ENCODE measurements at regions not wholly inside any gene's neighbourhood (a gene's known extent, or its start where the extent isn't known, plus 50 kb on each side); places are given as distances from the start of the nearest gene placed in this dataset.

DNA sequence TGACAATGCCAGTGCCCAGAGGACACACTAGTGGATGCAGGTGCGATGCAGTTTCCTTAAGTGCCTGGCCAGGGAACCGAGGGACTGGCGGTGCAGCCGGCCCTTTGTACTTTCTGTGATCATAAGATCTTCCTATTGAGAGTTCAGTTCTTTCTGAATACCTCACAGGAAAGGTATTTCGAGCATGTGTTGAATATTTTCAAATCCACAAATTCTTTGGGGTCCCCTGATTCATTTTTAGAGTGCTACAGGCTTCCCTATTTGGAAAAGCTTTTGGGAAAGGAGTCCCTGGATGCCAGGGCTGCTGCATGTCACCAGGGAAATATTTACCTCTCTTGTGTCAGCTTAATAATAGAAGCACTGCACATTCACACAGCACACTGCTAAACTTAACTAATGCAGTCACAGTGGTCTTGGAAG, 281.5 kb downstream of the GADD45G start (continued):
- no peak for TF ChIP-seq ETS1 (IDR thresholded peaks at IDR 0.05)
- TF ChIP-seq NANOG (IDR thresholded peaks at IDR 0.05; ENCODE audit: borderline replicate concordance) = no peak
- no peak for TF ChIP-seq ZNF114 (CRISPR knock-in tag; IDR thresholded peaks at IDR 0.05)
- TF ChIP-seq JUNB (IDR thresholded peaks at IDR 0.05; ENCODE audit: unreplicated experiment) = no peak

DNA sequence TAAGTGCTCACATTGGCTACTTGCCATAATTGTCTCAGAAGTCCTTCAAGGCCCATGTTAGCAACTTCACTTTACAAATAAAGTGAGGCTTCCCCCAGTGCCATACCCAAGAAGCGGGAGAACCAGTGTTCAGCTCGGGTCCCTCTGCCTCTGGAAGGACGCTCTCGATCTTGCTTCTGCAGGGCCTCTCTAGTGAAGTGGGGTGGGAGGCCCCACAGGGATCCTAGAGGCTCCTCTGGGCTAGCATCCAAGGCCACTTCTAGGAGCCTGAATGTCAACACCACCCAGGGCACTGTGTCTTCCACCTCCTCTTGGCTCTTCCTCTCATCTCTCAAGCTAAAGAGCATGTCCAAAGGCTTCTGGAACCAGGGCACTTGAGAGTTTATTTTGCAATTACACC, 282.5 kb downstream of the GADD45G start:
- Mint-ChIP-seq H3K4me3 (no peak overlapping the region), H3K27ac (no peak overlapping the region), H3K27me3 (ENCODE audit: insufficient read depth, low read depth, poor library complexity) (peaks cover 4% of the 10 kb centered on the region), H3K4me1 (peaks cover 8% of the 10 kb centered on the region), H3K9me3 (no peaks in the 10 kb centered on the region; the same call in 2 of the 3 replicates), H3K36me3 (ENCODE audit: low read depth) (no peaks in the 10 kb centered on the region)
- no peaks in the 10 kb centered on the region for H3K36me3 ChIP-seq (ENCODE audit: insufficient read depth)
- TF ChIP-seq NANOG (IDR thresholded peaks at IDR 0.05; ENCODE audit: borderline replicate concordance) (no peak), JUNB (IDR thresholded peaks at IDR 0.05; ENCODE audit: unreplicated experiment) (no peak), POLR2AphosphoS5 (IDR thresholded peaks at IDR 0.05; ENCODE audit: low read depth) (no peak), CREB1 (CRISPR knock-in tag; IDR thresholded peaks at IDR 0.05; ENCODE audit: low read depth) (no peak), ETS1 (IDR thresholded peaks at IDR 0.05) (no peak), EZH2 (IDR thresholded peaks at IDR 0.05; ENCODE audit: low read depth, unreplicated experiment) (no peak)
- TF ChIP-seq, protein P1, sequence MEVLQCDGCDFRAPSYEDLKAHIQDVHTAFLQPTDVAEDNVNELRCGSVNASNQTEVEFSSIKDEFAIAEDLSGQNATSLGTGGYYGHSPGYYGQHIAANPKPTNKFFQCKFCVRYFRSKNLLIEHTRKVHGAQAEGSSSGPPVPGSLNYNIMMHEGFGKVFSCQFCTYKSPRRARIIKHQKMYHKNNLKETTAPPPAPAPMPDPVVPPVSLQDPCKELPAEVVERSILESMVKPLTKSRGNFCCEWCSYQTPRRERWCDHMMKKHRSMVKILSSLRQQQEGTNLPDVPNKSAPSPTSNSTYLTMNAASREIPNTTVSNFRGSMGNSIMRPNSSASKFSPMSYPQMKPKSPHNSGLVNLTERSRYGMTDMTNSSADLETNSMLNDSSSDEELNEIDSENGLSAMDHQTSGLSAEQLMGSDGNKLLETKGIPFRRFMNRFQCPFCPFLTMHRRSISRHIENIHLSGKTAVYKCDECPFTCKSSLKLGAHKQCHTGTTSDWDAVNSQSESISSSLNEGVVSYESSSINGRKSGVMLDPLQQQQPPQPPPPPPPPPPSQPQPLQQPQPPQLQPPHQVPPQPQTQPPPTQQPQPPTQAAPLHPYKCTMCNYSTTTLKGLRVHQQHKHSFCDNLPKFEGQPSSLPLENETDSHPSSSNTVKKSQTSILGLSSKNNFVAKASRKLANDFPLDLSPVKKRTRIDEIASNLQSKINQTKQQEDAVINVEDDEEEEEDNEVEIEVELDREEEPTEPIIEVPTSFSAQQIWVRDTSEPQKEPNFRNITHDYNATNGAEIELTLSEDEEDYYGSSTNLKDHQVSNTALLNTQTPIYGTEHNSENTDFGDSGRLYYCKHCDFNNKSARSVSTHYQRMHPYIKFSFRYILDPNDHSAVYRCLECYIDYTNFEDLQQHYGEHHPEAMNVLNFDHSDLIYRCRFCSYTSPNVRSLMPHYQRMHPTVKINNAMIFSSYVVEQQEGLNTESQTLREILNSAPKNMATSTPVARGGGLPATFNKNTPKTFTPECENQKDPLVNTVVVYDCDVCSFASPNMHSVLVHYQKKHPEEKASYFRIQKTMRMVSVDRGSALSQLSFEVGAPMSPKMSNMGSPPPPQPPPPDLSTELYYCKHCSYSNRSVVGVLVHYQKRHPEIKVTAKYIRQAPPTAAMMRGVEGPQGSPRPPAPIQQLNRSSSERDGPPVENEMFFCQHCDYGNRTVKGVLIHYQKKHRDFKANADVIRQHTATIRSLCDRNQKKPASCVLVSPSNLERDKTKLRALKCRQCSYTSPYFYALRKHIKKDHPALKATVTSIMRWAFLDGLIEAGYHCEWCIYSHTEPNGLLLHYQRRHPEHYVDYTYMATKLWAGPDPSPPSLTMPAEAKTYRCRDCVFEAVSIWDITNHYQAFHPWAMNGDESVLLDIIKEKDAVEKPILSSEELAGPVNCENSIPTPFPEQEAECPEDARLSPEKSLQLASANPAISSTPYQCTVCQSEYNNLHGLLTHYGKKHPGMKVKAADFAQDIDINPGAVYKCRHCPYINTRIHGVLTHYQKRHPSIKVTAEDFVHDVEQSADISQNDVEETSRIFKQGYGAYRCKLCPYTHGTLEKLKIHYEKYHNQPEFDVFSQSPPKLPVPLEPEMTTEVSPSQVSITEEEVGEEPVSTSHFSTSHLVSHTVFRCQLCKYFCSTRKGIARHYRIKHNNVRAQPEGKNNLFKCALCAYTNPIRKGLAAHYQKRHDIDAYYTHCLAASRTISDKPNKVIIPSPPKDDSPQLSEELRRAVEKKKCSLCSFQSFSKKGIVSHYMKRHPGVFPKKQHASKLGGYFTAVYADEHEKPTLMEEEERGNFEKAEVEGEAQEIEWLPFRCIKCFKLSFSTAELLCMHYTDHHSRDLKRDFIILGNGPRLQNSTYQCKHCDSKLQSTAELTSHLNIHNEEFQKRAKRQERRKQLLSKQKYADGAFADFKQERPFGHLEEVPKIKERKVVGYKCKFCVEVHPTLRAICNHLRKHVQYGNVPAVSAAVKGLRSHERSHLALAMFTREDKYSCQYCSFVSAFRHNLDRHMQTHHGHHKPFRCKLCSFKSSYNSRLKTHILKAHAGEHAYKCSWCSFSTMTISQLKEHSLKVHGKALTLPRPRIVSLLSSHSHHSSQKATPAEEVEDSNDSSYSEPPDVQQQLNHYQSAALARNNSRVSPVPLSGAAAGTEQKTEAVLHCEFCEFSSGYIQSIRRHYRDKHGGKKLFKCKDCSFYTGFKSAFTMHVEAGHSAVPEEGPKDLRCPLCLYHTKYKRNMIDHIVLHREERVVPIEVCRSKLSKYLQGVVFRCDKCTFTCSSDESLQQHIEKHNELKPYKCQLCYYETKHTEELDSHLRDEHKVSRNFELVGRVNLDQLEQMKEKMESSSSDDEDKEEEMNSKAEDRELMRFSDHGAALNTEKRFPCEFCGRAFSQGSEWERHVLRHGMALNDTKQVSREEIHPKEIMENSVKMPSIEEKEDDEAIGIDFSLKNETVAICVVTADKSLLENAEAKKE (CRISPR knock-in tag; IDR thresholded peaks at IDR 0.05) = no peak
- TF ChIP-seq, protein P2, sequence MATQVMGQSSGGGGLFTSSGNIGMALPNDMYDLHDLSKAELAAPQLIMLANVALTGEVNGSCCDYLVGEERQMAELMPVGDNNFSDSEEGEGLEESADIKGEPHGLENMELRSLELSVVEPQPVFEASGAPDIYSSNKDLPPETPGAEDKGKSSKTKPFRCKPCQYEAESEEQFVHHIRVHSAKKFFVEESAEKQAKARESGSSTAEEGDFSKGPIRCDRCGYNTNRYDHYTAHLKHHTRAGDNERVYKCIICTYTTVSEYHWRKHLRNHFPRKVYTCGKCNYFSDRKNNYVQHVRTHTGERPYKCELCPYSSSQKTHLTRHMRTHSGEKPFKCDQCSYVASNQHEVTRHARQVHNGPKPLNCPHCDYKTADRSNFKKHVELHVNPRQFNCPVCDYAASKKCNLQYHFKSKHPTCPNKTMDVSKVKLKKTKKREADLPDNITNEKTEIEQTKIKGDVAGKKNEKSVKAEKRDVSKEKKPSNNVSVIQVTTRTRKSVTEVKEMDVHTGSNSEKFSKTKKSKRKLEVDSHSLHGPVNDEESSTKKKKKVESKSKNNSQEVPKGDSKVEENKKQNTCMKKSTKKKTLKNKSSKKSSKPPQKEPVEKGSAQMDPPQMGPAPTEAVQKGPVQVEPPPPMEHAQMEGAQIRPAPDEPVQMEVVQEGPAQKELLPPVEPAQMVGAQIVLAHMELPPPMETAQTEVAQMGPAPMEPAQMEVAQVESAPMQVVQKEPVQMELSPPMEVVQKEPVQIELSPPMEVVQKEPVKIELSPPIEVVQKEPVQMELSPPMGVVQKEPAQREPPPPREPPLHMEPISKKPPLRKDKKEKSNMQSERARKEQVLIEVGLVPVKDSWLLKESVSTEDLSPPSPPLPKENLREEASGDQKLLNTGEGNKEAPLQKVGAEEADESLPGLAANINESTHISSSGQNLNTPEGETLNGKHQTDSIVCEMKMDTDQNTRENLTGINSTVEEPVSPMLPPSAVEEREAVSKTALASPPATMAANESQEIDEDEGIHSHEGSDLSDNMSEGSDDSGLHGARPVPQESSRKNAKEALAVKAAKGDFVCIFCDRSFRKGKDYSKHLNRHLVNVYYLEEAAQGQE (IDR thresholded peaks at IDR 0.05; ENCODE audit: unreplicated experiment) = no peak
- TF ChIP-seq, protein P3, sequence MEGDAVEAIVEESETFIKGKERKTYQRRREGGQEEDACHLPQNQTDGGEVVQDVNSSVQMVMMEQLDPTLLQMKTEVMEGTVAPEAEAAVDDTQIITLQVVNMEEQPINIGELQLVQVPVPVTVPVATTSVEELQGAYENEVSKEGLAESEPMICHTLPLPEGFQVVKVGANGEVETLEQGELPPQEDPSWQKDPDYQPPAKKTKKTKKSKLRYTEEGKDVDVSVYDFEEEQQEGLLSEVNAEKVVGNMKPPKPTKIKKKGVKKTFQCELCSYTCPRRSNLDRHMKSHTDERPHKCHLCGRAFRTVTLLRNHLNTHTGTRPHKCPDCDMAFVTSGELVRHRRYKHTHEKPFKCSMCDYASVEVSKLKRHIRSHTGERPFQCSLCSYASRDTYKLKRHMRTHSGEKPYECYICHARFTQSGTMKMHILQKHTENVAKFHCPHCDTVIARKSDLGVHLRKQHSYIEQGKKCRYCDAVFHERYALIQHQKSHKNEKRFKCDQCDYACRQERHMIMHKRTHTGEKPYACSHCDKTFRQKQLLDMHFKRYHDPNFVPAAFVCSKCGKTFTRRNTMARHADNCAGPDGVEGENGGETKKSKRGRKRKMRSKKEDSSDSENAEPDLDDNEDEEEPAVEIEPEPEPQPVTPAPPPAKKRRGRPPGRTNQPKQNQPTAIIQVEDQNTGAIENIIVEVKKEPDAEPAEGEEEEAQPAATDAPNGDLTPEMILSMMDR (conservative IDR thresholded peaks at IDR 0.05; ENCODE audit: low read depth in 2 of 2) = no peak
- no peak overlapping the region for H3K4me3 ChIP-seq
- H3K27me3 ChIP-seq (ENCODE audit: insufficient read depth) = no peaks in the 10 kb centered on the region
- H3K4me2 ChIP-seq = no peak overlapping the region
- H4K20me1 ChIP-seq (replicated peaks; ENCODE audit: insufficient read depth) = no peaks in the 10 kb centered on the region
- H3K9me2 ChIP-seq (ENCODE audit: insufficient read depth) = no peaks in the 10 kb centered on the region
- H3F3A ChIP-seq (replicated peaks; ENCODE audit: low read depth) = no peaks in the 10 kb centered on the region
- H3K27ac ChIP-seq (ENCODE audit: low read depth) = no peak overlapping the region
- DNase-seq (ENCODE audit: low spot score) (no peak), ATAC-seq (no peak)
- no peaks in the 10 kb centered on the region for H3K4me1 ChIP-seq (ENCODE audit: insufficient read depth)
- H2AFZ ChIP-seq = no peak overlapping the region
- no peaks in the 10 kb centered on the region for H3K79me2 ChIP-seq (replicated peaks; ENCODE audit: insufficient read depth)

All from GM23338 (cell line).